ENCODE measurements at regions not wholly inside any gene's neighbourhood (a gene's known extent, or its start where the extent isn't known, plus 50 kb on each side); places are given as distances from the start of the nearest gene placed in this dataset.

DNA sequence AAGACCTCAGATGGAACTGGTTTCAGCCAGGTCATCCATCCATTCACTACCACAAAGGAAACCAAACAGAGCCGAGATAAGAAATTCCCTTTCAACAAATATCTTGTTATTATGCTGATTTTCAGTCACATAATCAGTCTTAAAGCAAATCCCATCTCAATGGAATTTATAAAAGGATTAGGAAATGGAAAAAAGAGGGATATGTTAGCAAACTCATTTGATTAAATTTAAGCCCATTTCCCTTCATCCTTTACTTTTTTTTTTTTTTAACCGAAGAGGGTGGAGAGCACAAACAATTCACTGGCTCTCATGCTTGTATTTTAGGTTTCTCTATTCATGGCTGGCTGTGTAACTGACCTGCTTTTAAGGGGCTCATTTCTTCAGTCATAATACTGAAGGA is 109.0 kb upstream of the GATA6 start:
- ChIA-PET POLR2A (no interaction called here), CTCF (no interaction called here)
- no peak overlapping the region for H3K4me3 ChIP-seq (ENCODE audit: control insufficient read depth in 1 of 2, extremely low read depth in 1 of 2, low read length in 1 of 2)

DNA sequence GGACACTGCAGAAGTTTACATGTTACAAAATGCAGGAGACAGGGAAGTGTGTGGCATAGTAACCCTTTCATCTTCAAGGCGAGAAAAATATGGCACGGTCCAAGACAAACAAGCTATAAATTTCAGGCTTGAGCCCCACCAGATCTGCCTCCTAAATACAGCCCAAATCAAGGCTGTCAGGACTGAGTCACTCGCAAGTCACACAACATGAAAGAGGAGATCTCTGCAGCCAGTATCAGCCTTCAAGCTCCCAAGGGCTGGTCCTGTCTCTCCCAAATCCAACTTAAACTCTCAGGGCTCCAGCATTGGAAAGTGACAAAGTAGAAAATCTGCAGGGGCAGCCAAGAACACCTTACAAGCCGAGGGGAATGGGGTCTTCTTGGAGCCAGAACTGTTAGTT is 106.3 kb upstream of the GATA6 start:
- Histone ChIP-seq H3K4me1 (ENCODE audit: control insufficient read depth in 1 of 2, extremely low read depth in 1 of 2, insufficient read depth in 2 of 2, low read length in 2 of 2) (no peaks in the 10 kb centered on the region), H3K9me3 (no peaks in the 10 kb centered on the region), H3K36me3 (ENCODE audit: control insufficient read depth in 2 of 2, extremely low read depth in 1 of 2, insufficient read depth in 1 of 2, low read length in 1 of 2) (no peaks in the 10 kb centered on the region), H3K27me3 (replicated peaks in 1 of 2; ENCODE audit: control insufficient read depth in 2 of 2, extremely low read depth in 1 of 2, insufficient read depth in 2 of 2, low read length in 1 of 2) (peaks cover 0 to 2% of the 10 kb centered on the region in 2 experiments), H3K27ac (ENCODE audit: low read length) (no peak overlapping the region), H3K4me3 (ENCODE audit: control insufficient read depth in 1 of 2, extremely low read depth in 1 of 2, low read length in 1 of 2) (no peak overlapping the region)
- H3K9me3 Mint-ChIP-seq = no peaks in the 10 kb centered on the region
- H3K36me3 Mint-ChIP-seq = no peaks in the 10 kb centered on the region
- H3K27me3 Mint-ChIP-seq = peaks cover 0 to 5% of the 10 kb centered on the region in 2 donors
- no peak for ATAC-seq (replicated peaks in 1 of 4)
- no peaks in the 10 kb centered on the region for H3K4me1 Mint-ChIP-seq
- ChIA-PET CTCF (no interaction called here), POLR2A (no interaction called here)
- no peak overlapping the region for H3K4me3 Mint-ChIP-seq
- WGBS (ENCODE audit: insufficient coverage) = 80% methylated on average over 1 of the region's 4 CpGs
- DNase-seq = no peak
- no peak overlapping the region for H3K27ac Mint-ChIP-seq

More for the DNA sequence above, 109.0 kb upstream of the GATA6 start:
- Histone ChIP-seq H3K27me3 (replicated peaks in 1 of 2; ENCODE audit: control insufficient read depth in 2 of 2, extremely low read depth in 1 of 2, insufficient read depth in 2 of 2, low read length in 1 of 2) (peaks cover 0 to 2% of the 10 kb centered on the region in 2 experiments), H3K4me1 (ENCODE audit: control insufficient read depth in 1 of 2, extremely low read depth in 1 of 2, insufficient read depth in 2 of 2, low read length in 2 of 2) (no peaks in the 10 kb centered on the region), H3K36me3 (ENCODE audit: control insufficient read depth in 2 of 2, extremely low read depth in 1 of 2, insufficient read depth in 1 of 2, low read length in 1 of 2) (no peaks in the 10 kb centered on the region), H3K27ac (ENCODE audit: low read length) (no peak overlapping the region), H3K9me3 (no peaks in the 10 kb centered on the region)
- Mint-ChIP-seq H3K4me3 (no peak overlapping the region), H3K27ac (no peak overlapping the region), H3K9me3 (no peaks in the 10 kb centered on the region), H3K27me3 (peaks cover 0 to 5% of the 10 kb centered on the region in 2 donors), H3K4me1 (no peaks in the 10 kb centered on the region), H3K36me3 (no peaks in the 10 kb centered on the region)
- WGBS (ENCODE audit: insufficient coverage) = no CpG with 5 or more reads among the region's 2 CpGs
- no peak for DNase-seq
- ATAC-seq (replicated peaks in 1 of 4) = no peak

DNA sequence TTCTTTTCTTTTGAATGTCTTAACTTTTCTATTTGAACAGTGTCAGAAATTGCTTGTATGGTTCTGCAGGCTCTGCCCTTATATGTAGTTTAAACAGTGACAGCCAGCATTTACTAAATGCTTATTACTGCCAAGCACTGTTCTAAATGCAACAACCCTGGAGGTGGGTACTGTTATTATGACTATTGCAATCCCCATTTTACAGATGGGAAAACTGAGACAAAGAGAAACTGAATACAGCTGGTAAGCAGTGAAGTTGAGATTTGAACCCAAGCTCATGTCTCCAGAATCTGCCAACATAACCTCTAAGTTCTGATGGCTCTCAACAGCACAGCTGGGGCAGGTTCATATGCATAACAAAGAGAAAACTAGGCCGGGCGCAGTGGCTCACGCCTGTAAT is 105.7 kb upstream of the GATA6 start:
- DNase-seq (no peak), ATAC-seq (replicated peaks in 1 of 4) (no peak)
- no peak overlapping the region for H3K4me3 ChIP-seq (ENCODE audit: control insufficient read depth in 1 of 2, extremely low read depth in 1 of 2, low read length in 1 of 2)
- no peaks in the 10 kb centered on the region for H3K9me3 ChIP-seq
- no peak overlapping the region for H3K27ac ChIP-seq (ENCODE audit: low read length)
- POLR2A ChIA-PET = interaction anchor here in 1 of 2 donors (0.7 kb wide), 1 partner anchor 1047 kb away, joined by 4 read pairs; no protein-coding TSS in a partner anchor
- Mint-ChIP-seq H3K4me1 (no peaks in the 10 kb centered on the region), H3K4me3 (no peak overlapping the region), H3K9me3 (no peaks in the 10 kb centered on the region), H3K27ac (no peak overlapping the region), H3K36me3 (no peaks in the 10 kb centered on the region), H3K27me3 (peaks cover 0 to 5% of the 10 kb centered on the region in 2 donors)
- H3K4me1 ChIP-seq (ENCODE audit: control insufficient read depth in 1 of 2, extremely low read depth in 1 of 2, insufficient read depth in 2 of 2, low read length in 2 of 2) = no peaks in the 10 kb centered on the region
- CTCF ChIA-PET = no interaction called here
- WGBS (ENCODE audit: insufficient coverage) = no CpG with 5 or more reads among the region's 3 CpGs
- peaks cover 0 to 2% of the 10 kb centered on the region in 2 experiments for H3K27me3 ChIP-seq (replicated peaks in 1 of 2; ENCODE audit: control insufficient read depth in 2 of 2, extremely low read depth in 1 of 2, insufficient read depth in 2 of 2, low read length in 1 of 2)
- no peaks in the 10 kb centered on the region for H3K36me3 ChIP-seq (ENCODE audit: control insufficient read depth in 2 of 2, extremely low read depth in 1 of 2, insufficient read depth in 1 of 2, low read length in 1 of 2)

DNA sequence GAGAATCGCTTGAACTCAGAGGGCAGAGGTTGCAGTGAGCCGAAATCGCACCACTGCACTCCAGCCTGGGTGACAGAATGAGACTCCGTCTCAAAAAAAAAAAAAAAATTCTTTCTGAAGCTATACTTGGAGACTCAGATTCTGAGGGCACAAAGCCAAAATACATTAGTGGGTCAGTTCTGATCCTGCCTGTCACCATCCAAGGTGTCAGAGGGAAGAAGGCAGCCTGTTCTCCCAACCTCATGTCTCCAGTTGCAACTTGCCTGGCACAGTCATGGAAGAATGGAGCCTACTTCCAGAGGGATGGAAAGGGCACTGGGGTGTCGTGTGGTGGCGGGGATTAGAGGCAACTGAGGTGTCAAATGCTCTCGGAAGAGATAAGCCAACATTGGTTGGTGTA is 104.8 kb upstream of the GATA6 start:
- H3K4me3 Mint-ChIP-seq = no peak overlapping the region
- no peak overlapping the region for H3K27ac ChIP-seq (ENCODE audit: low read length)
- no peaks in the 10 kb centered on the region for H3K4me1 Mint-ChIP-seq
- peaks cover 0 to 5% of the 10 kb centered on the region in 2 donors for H3K27me3 Mint-ChIP-seq
- DNase-seq (no peak), ATAC-seq (replicated peaks in 1 of 4) (no peak)
- POLR2A ChIA-PET = interaction anchor here in 1 of 2 donors (0.7 kb wide), 1 partner anchor 1046 kb away, joined by 4 read pairs; no protein-coding TSS in a partner anchor
- H3K36me3 Mint-ChIP-seq = no peaks in the 10 kb centered on the region
- CTCF ChIA-PET = no interaction called here
- H3K9me3 Mint-ChIP-seq = no peaks in the 10 kb centered on the region
- no peak overlapping the region for H3K4me3 ChIP-seq (ENCODE audit: control insufficient read depth in 1 of 2, extremely low read depth in 1 of 2, low read length in 1 of 2)
- no peak overlapping the region for H3K27ac Mint-ChIP-seq
- no peaks in the 10 kb centered on the region for H3K9me3 ChIP-seq
- no peaks in the 10 kb centered on the region for H3K36me3 ChIP-seq (ENCODE audit: control insufficient read depth in 2 of 2, extremely low read depth in 1 of 2, insufficient read depth in 1 of 2, low read length in 1 of 2)
- WGBS (ENCODE audit: insufficient coverage) = 67% methylated on average over 3 of the region's 7 CpGs
- no peaks in the 10 kb centered on the region for H3K4me1 ChIP-seq (ENCODE audit: control insufficient read depth in 1 of 2, extremely low read depth in 1 of 2, insufficient read depth in 2 of 2, low read length in 2 of 2)
- peaks cover 0 to 4% of the 10 kb centered on the region in 2 experiments for H3K27me3 ChIP-seq (replicated peaks in 1 of 2; ENCODE audit: control insufficient read depth in 2 of 2, extremely low read depth in 1 of 2, insufficient read depth in 2 of 2, low read length in 1 of 2)

DNA sequence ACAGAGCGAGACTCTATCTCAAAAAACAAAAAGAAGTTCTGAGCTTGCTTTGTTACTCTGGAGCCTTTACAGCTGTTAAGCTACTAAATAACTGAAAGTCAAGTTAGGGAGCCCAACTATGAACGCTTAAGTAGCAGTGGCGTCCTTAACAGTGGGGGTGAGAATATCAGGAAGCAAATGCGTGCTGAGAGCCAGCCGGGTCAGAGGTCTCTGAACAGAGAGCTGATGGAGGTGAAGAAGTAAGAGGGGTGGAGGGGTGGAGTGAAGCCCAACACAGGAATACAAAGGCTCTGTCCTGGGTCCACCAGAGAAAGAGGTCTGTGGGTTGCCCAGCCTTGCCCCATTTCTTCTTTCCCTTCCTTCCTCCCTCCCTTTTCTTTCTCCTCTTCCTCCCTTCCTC is 104.1 kb upstream of the GATA6 start:
- no peak overlapping the region for H3K27ac Mint-ChIP-seq
- WGBS (ENCODE audit: insufficient coverage) = 100% methylated on average over 4 of the region's 5 CpGs
- Histone ChIP-seq H3K27ac (ENCODE audit: low read length) (no peak overlapping the region), H3K27me3 (replicated peaks in 1 of 2; ENCODE audit: control insufficient read depth in 2 of 2, extremely low read depth in 1 of 2, insufficient read depth in 2 of 2, low read length in 1 of 2) (peaks cover 0 to 4% of the 10 kb centered on the region in 2 experiments), H3K36me3 (ENCODE audit: control insufficient read depth in 2 of 2, extremely low read depth in 1 of 2, insufficient read depth in 1 of 2, low read length in 1 of 2) (no peaks in the 10 kb centered on the region), H3K4me3 (ENCODE audit: control insufficient read depth in 1 of 2, extremely low read depth in 1 of 2, low read length in 1 of 2) (no peak overlapping the region), H3K4me1 (ENCODE audit: control insufficient read depth in 1 of 2, extremely low read depth in 1 of 2, insufficient read depth in 2 of 2, low read length in 2 of 2) (no peaks in the 10 kb centered on the region), H3K9me3 (no peaks in the 10 kb centered on the region)
- no peaks in the 10 kb centered on the region for H3K36me3 Mint-ChIP-seq
- POLR2A ChIA-PET = no interaction called here
- H3K4me3 Mint-ChIP-seq = no peak overlapping the region
- CTCF ChIA-PET = no interaction called here
- no peaks in the 10 kb centered on the region for H3K9me3 Mint-ChIP-seq
- ATAC-seq (replicated peaks in 1 of 4) (no peak), DNase-seq (no peak)
- H3K4me1 Mint-ChIP-seq = no peaks in the 10 kb centered on the region
- peaks cover 0 to 5% of the 10 kb centered on the region in 2 donors for H3K27me3 Mint-ChIP-seq

DNA sequence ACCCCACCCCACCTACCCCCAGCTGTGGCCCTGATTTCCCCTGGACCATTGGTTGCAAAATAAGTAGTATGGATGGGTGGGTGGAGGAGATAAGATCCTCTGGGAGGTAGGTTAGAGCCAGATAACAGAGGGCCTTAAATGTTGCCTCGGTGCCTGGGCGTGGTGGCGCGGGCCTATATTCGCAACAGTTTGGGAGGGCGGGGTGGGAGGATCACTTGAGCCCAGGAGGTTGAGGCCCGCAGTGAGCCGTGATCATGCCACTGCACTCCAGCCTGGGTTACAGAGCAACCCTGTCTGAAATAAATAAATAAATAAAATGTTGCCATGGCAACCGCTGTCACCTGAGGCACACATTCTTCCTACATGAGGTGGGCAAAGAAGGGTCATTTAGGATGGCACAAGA is 103.3 kb upstream of the GATA6 start:
- ATAC-seq (replicated peaks in 1 of 4) = no peak
- Histone ChIP-seq H3K27me3 (replicated peaks in 1 of 2; ENCODE audit: control insufficient read depth in 2 of 2, extremely low read depth in 1 of 2, insufficient read depth in 2 of 2, low read length in 1 of 2) (peaks cover 0 to 4% of the 10 kb centered on the region in 2 experiments), H3K9me3 (no peaks in the 10 kb centered on the region), H3K27ac (ENCODE audit: low read length) (no peak overlapping the region), H3K4me1 (ENCODE audit: control insufficient read depth in 1 of 2, extremely low read depth in 1 of 2, insufficient read depth in 2 of 2, low read length in 2 of 2) (no peaks in the 10 kb centered on the region), H3K4me3 (ENCODE audit: control insufficient read depth in 1 of 2, extremely low read depth in 1 of 2, low read length in 1 of 2) (no peak overlapping the region), H3K36me3 (ENCODE audit: control insufficient read depth in 2 of 2, extremely low read depth in 1 of 2, insufficient read depth in 1 of 2, low read length in 1 of 2) (no peaks in the 10 kb centered on the region)
- H3K4me1 Mint-ChIP-seq = no peaks in the 10 kb centered on the region
- ChIA-PET POLR2A (no interaction called here), CTCF (no interaction called here)
- WGBS (ENCODE audit: insufficient coverage) = 100% methylated on average over 6 of the region's 9 CpGs
- H3K4me3 Mint-ChIP-seq = no peak overlapping the region
- no peaks in the 10 kb centered on the region for H3K36me3 Mint-ChIP-seq
- H3K27me3 Mint-ChIP-seq = peaks cover 0 to 5% of the 10 kb centered on the region in 2 donors
- H3K9me3 Mint-ChIP-seq = no peaks in the 10 kb centered on the region
- H3K27ac Mint-ChIP-seq = no peak overlapping the region
- DNase-seq = no peak

DNA sequence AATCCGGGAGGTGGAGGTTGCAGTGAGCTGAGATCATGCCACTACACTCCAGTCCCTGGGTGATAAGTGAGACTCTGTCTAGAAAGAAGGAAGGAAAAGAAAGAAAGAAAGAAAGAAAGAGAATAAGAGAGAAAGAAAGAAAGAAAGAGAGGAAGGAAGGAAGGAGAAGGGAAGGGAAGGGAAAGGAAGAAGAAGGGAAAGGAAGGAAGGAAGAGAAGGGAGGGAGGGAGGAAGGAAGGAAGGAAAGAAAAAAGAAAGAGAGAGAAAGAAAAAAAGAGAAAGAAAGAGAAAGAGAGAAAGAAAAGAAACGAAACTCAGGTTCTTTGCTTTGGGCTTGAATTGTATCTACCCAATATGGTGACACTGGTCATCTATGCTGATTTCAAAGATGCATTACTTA is 102.3 kb upstream of the GATA6 start:
- ChIA-PET CTCF (no interaction called here), POLR2A (no interaction called here)
- Mint-ChIP-seq H3K27ac (no peak overlapping the region), H3K9me3 (no peaks in the 10 kb centered on the region), H3K4me1 (no peaks in the 10 kb centered on the region), H3K27me3 (peaks cover 0 to 5% of the 10 kb centered on the region in 2 donors), H3K4me3 (no peak overlapping the region), H3K36me3 (no peaks in the 10 kb centered on the region)
- no peak for DNase-seq
- Histone ChIP-seq H3K27me3 (replicated peaks in 1 of 2; ENCODE audit: control insufficient read depth in 2 of 2, extremely low read depth in 1 of 2, insufficient read depth in 2 of 2, low read length in 1 of 2) (peaks cover 0 to 4% of the 10 kb centered on the region in 2 experiments), H3K4me1 (ENCODE audit: control insufficient read depth in 1 of 2, extremely low read depth in 1 of 2, insufficient read depth in 2 of 2, low read length in 2 of 2) (no peaks in the 10 kb centered on the region), H3K27ac (ENCODE audit: low read length) (no peak overlapping the region), H3K4me3 (ENCODE audit: control insufficient read depth in 1 of 2, extremely low read depth in 1 of 2, low read length in 1 of 2) (no peak overlapping the region), H3K36me3 (ENCODE audit: control insufficient read depth in 2 of 2, extremely low read depth in 1 of 2, insufficient read depth in 1 of 2, low read length in 1 of 2) (no peaks in the 10 kb centered on the region), H3K9me3 (no peaks in the 10 kb centered on the region)
- no CpG with 5 or more reads among the region's 2 CpGs for WGBS (ENCODE audit: insufficient coverage)
- ATAC-seq (replicated peaks in 1 of 4) = no peak
